GM18870 (cell line): ENCODE measurements at regions not wholly inside any gene's neighbourhood (a gene's known extent, or its start where the extent isn't known, plus 50 kb on each side); places are given as distances from the start of the nearest gene placed in this dataset.
A peak's percentile ranks its signal among the peaks of the same experiment; 100 is the strongest.

Source experiments
- ATAC-seq: cut with Tn5 transposase; IDR thresholded peaks from one replicate; pipeline ENCODE4 v1.9.1; 2021; ENCODE audit warnings: moderate library complexity; ENCODE audit not compliant: unreplicated experiment

DNA sequence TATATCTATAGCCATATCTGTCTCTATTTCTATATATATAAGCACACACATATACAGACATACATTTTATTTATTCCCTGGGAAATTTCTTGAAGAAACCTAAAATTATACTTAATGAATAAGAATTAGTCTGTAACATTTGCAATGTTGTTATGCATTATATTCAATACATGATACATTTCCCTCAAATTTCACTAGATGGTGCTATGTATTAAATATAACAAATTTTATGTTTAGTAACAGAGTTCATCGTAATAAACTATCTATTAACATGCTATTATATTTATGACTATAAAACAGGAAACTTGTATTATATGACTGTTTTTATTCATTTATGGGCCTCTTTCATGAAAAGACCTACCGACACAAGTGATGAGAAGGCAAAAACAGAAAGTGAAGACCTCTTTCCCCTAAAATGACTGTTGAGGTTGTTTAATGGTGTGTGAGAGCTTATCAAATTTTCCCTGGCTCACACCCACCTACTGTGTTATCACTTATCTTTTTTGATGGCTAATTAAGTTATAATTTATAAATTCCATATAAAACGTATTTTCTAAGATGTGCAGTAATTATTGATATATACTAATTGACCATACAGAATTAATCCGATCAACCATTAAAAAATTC is 881.9 kb downstream of the SLITRK6 start:
- ATAC-seq: no peak

DNA sequence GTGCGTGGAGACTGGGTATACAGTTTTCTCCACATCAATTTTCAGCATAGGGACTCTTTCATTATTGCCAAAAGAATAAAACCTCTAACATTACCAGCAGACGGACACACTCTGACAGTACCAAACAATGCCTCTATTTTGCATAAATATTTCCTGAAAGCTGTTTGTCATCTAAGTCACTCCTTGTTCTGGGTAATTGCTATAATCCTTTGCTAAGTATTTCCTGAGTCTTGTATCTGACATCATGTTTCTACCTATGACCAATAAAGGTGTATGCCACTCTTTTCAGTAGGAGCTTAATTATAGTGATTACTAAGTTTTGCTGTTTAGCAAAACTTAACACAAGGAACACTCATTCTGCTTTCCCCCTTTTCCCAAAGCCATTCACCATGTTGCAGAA is 886.5 kb downstream of the SLITRK6 start:
- no peak for ATAC-seq

DNA sequence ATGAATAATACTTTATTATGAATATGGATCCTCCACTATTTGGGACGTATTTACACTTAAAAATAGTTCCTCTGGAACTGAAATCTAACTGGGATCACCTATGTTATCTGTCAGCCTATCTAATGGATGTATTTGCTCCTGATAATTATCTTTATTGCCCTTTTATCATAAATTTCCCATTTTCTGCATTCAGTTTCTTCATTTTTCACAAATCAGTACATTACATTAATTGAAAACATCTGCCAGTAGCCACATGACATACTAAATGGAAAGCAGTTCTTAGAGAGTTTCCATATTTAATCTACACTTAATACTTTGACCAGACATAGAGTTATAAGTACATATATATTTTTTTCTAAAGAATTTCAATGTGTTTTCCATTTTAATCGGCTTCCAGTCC is 888.8 kb downstream of the SLITRK6 start:
- ATAC-seq: no peak

DNA sequence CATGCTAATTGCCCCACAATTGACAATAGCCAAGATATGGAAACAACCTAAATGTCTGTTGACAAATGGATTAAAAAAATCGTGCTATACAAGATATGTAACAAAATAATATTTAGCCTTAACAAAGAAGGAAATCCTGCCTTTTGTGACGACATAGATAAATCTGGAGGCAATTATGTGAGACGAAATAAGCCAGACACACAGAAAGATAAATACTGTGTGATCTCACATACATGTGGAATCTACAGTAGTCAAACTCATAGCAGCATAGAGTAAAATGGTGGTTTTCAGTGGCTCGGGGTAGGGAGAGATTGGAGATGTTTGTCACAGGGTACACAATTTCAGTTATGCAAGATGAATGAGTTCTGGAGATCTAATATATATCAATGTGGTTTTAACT is 895.8 kb downstream of the SLITRK6 start:
- no peak for ATAC-seq

DNA sequence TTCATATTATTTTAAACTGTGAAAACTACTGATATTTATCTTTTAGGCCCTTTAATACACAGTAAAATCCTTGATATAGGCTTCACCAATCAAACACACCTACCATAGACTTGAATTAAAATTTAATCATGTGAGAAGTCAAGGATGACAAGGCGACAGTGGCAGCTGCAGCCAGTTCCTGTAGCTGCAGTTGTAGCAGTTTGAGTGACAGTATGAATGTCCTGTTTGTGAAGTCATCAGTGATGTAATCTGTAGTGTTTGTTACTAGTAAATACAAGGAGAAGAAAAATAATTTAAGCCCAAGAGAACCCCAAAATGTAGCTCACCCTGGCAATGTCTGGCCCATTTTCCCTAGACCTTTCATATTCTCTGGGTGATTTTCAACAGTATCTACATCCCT is 897.0 kb downstream of the SLITRK6 start:
- ATAC-seq: no peak

DNA sequence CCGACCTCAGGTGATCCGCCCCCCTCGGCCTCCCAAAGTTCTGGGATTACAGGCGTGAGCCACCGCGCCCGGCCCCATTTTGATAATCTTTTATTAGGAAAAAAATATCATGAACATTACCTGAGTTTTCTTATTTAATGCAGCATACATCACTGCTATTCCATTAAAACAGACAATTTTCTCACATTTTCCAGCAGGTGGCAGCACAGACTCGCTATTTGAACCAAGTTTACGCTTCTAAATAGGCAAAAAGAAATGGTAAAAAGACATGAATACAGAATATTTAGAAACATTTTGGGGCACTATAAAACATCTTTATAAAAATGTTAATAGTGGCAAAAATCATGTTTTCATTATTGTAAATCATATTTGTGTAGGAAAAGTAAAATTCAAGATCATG is 903.1 kb downstream of the SLITRK6 start:
- ATAC-seq: peak; percentile 75

DNA sequence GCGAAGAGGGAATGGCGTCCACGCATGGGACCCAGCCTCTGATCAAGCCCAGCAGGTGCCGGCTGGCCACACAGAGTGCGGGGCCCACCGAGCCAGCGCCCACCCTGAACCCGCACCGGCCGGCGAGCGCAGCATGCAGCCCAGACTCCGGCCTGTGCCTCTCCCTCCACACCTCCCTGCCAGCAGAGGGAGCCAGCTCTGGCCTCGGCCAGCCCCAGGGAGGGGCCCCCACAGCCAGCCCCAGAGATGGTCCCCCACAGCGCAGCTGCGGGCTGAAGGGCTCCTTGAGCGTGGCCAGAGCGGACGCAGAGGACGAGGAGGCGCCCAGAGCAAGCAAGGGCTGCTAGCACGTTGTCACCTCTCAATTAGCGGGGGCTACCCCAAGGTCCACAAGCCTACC is 904.5 kb downstream of the SLITRK6 start:
- no peak for ATAC-seq

DNA sequence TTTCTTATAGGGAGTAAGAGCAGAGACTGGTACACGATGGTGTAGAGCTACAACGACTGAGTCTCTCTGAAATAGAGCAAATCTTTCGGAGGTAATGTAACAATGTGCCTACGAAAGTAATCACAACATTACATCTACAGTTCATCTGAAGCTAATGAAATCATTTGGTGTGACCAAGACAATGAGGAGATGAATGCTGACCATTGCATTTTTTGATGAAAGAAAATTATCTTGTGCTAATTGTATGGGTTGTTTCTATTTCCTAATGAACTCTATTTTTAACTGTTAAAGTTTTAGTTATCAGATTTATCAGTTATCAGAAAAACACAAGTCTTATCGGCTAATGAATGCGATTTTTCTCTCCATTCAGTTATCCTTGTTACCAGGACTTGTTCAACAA is 913.4 kb downstream of the SLITRK6 start:
- ATAC-seq: no peak

DNA sequence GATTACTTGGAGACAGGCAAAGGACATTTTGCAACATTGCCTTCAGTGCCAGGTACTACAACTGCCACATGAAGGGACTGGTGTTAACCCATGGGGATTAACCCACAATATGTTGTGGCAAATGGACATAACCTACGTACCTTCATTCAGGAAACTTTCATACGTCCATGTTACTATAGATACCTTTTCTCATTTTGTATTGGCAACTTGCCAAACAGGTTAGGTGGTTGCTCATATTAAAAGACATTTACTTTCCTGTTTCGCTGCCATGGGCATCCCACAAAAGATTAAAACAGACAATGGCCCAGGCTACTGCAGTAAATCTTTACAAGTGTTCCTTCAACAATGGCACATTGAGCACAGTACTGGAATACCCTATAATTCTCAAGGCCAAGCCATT is 925.3 kb downstream of the SLITRK6 start:
- no peak for ATAC-seq

DNA sequence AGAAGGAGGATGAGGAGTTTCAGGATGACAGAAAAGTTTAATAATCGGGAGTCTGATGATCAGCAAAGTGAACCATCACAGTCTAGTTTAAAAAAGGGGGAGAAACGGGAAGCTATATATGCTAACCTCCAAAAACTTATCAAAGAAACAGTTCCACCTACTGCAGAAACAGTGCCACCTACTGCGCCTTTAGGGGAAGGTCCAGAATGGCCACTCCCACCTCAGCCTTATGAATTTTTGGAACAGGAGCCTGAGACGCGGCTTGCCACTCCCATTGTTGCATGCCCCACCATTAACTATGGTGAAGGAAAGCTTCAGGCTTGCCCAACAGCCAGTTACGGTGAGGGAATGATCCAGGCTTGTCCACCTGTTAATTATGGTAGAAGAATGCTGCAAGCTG is 929.0 kb downstream of the SLITRK6 start:
- ATAC-seq: no peak

DNA sequence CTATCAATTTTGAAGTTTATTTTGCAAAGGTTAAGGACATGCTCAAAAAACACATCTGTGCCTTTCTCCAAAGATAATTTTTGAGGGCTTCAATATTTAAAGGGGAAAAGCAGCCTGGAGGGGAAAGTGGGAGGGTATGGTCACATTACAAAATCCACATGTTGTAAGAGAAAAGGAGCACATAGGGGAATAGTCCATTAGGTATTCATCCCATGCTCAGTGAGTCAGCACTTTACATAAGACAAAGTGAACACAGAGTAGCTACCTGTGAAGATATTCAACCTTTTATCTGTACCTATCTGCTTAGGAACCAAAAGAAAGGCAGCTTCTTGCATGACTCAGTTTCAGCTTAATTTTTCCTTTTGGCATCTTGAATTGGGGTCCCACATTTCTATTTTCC is 932.0 kb downstream of the SLITRK6 start:
- ATAC-seq: no peak

DNA sequence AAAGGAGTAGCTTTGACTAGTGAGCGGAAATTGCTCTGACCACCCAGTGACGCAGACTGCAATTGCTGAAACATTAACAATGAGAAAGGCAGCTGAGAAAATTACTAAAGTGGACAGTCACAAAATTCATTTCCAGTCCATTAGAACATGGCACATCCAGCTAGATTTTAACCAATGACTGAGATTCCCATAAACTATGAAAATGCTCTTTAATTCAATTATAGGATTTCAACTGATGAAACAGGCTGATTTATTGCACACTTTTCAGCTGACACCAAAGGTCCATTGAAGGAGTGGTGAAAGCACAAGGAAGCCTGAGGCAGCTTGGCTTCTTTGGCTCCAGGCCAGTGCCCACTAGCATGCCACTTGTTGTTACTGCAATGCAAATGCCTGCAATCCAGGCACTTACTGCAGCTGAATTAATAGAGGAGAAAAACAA is 933.4 kb downstream of the SLITRK6 start:
- no peak for ATAC-seq

DNA sequence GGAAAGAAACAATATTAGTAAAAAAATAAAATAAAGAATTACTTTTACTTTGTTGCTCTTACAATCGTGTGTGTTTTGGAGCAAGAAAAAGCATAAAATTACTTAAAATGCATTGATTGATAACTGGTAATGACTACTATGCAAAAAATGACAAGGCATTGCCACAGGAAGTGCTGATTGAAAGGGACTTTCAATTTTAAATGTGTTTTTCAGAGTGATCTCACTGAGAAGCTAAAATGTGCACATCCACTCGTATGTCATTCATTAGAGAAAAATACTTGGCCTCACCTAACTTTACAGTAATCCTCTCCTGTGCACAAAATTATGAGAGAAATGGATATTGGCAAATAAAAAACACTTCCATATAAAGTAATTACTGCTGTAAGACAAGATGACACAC is 934.9 kb downstream of the SLITRK6 start:
- ATAC-seq: no peak

DNA sequence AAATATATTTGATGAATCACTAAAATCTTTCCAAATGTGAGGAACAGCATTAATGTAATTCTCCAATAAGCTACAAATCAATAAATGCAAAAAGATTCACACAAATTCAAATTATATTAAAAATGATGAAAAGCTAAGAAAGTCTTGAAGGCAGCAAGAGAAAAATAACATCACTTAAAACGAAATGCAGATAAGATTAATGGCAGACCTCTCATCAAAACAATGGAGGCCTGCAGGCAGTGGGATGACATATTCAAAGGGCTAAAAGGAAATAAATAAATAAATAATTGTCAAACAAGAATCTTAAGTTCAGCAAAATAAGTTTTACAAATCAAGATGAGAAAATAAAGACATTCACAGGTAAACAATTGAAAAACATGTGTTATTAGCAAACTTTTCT is 952.1 kb downstream of the SLITRK6 start:
- ATAC-seq: no peak

DNA sequence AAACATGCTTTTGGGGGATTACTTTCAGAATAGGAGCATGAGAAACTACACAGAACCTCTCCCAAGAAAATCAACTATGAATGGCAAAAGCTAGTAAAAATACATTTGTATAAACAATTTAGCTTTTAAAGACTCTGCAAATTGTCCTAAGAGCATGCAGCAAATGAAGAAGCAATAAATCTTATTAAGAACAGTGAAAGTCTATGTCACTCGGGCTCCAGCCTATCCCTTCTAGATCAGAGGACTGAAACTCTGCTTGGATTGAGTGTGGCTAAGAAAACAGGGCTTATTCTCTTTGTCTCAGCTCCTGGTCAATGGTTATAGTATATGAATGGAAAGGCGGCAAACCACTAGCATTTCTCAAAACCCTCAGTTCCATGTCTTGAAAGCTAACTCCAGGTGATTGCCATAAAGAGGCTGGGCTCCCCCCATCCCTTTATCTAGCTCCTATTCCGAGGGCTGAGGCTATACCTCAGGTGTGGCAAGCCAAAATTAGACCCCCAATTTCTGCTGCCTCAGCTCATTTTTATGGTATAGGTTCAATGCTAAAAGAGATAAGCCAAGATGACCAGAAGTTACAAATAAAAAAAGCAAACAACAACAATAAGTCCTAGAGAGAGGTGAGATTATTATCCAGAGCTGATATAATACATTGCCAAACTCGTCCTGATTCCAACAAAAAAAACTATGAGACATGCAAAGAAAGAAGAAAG is 953.2 kb downstream of the SLITRK6 start:
- no peak for ATAC-seq

DNA sequence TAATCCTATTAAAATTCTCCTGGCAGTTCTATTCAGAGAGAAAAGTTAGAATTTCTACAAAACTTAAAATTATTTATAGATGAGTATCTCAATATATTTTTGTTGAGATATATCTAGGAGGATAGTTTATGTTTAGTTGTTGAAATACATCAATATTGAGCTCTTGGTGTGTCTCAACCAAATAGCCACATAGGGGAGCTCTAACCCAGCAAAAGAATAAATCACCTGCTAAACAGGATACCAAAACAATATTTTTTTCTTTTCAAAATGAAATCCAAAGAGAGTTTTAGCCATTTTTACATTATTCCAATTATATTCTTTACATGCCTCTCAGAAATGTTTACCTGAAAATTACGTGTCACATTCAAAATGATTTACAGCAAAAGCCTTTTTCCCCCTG is 954.7 kb downstream of the SLITRK6 start:
- no peak for ATAC-seq

DNA sequence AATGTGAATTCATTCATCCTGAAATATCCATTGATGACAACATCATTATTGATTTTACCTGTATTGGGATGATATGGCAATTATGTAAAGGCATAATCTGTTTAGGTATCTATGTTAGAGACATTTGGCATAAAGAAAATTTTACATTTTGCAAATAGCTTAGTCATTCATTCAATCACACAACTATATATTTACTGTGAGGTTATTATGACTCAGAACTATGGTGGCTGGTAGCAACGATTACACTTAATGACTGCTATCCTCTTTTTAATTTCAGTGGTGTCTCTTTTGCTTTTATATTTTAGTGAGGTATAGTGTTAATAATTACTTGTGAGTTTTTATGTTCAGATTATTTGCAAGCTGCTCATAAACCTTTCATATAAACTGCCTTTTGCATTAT is 955.9 kb downstream of the SLITRK6 start:
- ATAC-seq: no peak

DNA sequence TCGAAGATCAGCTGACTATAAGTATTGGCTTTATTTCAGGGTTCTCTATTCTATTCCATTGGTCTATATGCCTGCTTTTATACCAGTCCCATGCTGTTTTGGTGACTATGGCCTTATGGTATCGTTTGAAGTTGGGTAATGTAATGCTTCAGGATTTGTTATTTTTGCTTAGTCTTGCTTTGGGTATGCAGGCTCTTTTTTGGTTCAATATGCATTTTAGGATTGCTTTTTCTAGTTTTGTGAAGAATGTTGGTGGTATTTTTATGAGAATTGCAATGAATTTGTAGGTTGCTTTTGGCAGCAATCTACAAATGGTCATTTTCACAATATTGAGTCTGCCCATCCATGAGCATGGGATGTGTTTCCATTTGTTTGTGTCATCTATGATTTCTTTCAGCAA is 951.9 kb upstream of the SLITRK1 start:
- no peak for ATAC-seq

DNA sequence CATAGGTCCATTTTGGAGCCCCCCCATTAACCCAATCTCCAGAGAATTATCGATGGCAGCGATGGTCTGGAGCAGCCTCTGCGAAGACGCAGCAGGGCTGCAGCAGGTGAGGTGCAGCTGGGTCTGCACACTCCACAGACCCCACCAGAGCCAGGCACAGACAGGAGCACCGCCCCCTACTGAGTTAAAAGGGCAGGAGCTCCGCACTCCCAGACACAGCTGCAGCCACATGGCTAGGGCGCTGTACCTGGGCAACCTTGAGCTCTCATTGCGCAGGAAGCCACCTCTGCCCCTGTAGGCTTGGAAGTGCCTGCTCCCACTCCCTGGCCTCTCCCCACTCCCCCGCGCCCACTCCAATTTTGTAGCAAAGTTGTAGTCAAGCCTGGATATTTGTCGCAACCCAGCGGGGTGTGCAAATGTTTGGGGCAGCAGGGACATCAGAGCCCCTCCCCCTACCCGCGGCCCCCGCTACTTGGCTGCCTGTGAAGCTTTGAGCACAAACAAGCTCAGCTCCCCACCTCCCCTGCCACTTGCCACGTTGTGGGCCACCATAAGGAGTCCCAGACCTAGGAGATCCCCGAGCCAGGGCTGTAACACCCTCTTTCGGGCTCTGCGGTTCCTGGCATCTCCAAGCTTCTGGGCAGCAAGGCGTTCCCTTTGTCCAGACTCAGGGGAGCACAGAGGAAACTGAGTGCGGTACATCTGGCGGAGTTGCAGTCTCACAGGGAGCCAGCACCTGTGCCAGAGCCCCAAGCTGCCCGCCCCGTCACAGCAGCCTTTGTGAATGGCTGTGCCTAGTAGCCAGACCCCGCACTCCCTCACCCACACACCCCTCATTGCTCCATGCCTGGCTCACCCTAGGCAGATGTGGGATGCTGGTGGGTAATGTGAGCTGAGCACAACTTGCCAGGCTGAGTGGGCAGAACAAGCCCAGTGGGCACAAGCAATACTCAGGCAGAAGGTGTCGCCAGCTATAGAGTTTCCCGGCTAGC is 949.7 kb upstream of the SLITRK1 start:
- no peak for ATAC-seq

DNA sequence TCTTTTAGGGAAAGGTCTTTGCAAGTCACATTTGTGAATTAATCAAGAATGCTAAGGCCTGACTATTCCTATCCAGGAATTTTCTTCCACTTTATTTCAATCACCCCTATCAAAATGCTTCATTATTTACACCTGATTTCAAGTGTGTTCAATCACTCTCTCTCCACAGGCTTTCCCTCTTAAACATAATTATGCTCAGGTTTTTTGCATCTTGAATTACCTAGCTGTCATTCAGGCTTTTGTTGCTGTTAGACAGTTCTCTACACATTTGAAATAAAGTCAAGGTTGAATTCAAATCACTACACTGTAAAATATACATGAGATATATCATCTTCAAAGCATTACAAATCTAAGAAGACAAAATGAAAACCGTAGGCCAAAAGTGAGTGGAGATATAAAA is 941.3 kb upstream of the SLITRK1 start:
- no peak for ATAC-seq

DNA sequence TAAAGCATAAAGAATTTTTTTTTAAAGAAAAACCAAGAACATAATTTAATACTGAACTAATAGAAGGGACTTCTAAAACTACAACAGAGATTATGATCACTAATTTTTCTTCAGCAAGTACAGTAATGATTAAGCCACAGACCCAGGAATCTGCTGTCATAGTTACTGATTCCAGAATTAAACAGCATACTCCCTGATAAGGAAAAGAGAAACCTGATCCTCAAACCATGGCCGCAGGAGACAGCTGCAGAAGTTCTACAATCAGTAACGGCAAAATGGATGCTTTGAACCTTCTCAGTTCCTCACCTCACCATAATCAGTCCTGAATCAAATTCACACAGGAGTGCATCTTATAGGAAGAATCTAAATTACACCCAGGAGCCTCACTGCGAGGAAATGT is 939.0 kb upstream of the SLITRK1 start:
- no peak for ATAC-seq
